ENCODE measurements at regions not wholly inside any gene's neighbourhood (a gene's known extent, or its start where the extent isn't known, plus 50 kb on each side); places are given as distances from the start of the nearest gene placed in this dataset.
"Not testable (repeated sequence)": the region's sequence is repeated elsewhere in the genome, so short reads cannot be mapped to it uniquely, and the experiment has no call there.

DNA sequence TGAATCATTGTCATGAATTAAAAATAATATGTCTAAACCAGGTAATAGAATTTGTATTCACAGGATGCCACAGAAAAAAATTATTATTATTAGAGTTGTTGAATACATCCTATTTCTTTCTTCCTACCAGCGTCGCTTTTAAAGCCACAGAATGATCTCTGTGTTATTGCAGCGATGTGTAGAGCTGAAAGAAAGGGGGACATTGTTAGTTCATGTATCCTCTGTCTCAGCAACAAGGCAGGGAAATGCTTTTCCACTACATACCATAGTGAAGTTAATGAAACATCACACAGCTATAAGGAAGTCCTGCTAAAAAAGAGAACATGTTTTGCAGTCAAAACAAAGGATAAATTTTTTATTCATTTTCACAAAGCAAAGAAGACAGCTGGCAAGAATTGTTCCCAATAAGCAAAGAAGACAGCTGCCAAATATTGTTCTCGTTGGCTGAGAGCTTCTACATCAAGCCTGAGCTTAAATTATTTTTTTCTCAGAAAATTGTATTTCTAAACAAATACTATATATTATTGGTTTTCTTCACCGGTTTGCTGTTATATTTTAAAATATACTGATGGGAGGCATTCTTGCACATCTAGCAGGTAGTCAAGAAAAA lies 1234.4 kb downstream of the SUCLG1 start:
- no peak for DNase-seq

DNA sequence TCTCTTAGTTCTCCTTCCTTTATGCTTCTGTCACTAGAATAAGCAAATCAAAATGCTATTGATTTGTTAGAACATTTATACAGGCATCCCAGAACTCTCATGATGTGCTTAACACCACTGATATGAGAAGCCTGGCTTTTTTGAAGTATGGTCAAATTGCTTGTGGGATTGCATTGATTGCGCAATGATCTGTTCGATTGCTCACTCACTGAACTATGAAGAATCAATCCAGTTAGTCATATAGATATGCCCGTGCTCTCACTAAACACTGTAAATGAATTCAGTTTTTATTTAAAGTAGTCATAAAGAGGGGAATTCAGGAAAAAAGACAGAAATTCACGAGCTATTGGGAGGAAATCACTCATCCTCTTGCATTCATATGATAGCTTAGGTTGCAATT lies 1237.8 kb downstream of the SUCLG1 start:
- no peak for DNase-seq

DNA sequence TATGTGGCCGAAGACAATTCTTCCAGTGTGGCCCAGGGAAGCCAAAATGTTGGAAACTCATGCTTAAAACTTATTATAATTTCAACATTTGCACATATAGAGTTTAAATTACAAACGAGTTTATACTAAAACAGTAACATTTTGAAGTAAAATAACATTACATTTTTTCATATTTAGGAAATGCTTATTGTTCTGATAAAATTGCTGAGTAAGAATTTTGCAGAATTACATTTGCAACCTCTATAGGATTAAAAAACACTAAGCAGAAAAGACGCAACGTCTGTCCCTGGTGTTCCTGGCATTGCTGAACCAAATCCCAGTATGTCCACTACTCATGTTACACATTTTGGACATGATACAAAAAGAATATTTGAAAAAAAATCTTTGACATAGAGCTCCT lies 1241.2 kb downstream of the SUCLG1 start:
- no peak for DNase-seq

DNA sequence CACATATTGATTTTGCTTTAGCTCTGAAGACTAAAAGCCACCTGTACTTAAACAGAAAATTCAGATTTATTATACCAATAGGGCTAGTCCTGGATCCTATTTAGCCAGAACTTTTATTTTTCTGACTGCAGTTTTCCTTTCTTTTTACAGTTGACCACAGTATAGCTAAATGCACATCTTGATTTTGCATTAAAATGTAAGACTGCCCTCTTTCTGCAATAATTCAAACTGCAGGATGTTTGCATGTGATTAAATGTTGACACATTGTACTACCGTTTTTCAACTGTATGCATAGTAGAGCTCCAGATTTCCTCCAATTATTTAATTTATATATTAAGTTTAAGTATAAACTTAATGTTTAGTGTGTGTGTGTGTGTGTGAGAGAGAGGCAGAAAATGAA lies 1262.9 kb downstream of the SUCLG1 start:
- no peak for DNase-seq

DNA sequence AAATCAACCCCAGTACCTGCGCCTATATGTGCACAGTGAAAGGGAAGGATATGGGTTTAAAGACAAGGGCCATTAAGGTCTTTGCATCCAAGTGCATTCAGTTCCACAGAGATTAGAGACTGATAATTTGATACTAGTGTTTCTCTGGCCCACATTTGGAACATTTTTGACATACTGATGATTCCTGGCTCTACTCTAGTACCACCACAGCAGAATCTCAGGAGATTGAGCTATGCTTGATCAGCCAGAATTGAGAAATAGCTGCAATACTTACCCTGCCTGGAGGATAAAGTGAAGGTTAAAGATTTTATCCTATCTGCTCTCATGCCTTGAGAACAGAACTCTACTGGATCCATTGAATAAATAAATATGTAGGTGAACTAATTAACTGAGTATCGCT lies 1267.8 kb downstream of the SUCLG1 start:
- no peak for DNase-seq

DNA sequence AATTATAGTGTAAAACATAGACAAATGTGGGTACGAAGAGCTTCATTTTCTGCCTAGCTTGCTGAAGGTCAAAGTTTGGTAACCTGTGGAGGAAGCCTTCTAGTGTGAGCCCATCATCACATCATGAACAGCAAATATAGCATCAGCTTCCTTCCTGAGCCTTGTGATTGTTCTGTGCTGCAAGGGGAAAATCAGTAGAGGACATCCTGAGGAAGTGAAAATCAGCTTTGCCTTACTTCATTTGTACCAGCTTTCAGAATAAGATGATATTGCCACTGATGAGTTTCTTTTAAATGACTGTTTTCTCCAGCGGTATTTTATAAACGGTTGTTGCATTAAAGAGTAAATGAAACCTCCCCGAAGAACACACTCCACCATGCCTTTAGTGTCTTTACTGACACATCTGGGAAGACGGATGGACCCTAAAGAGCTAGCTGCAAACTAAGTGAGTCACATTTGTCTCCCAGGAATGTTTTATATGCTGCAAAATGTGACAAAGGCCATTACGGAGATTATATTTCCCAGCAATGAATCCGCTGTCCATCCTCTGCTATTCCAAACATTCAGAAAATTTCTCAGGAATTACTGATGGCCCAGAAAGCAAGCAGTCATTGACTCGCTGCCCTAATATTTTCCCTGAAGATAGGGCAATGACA lies 1272.8 kb downstream of the SUCLG1 start:
- DNase-seq, result no peak

DNA sequence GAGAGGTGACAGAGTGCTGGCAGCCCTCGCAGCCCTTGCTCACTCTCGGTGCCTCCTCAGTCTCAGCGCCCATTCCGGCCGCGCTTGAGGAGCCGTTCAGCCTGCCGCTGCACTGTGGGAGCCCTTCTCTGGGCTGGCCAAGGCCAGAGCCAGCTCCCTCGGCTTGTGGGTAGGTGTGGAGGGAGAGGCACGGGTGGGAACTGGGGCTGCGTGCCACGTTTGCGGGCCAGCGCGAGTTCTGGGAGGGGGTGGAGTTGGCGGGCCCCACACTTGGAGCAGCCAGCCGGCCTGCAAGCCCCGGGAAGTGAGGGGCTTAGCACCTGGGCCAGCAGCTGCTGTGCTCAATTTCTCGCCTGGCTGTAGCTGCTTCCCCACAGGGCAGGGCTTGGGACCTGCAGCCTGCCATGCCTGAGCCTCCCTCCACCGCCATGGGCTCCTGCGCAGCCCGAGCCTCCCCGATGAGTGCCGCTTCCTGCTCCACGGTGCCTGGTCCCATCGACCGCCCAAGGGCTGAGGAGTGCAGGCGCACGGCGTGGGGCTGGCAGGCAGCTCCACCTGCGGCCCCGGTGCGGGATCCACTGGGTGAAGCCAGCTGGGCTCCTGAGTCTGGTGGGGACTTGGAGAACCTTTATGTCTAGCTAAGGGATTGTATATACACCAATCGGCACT lies 1278.1 kb downstream of the SUCLG1 start:
- DNase-seq, result not testable (repeated sequence)

DNA sequence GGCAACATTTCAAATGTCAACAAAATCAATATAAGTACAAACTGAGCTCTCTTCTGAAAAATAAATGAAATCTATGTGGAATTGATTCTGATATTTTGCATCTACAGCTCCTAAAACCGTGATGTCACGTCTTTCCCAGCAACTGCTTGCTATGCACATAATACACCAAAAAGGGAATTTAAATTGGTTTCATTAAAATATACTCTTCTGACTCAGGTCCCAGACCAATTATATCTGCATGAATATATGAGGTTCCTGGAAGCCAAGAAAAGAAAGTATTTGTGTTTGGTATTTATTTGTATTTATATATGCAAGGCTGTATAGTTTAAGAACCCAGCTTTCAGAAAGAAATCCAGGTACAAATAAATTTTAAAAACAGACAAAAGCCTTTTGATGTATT lies 1282.5 kb downstream of the SUCLG1 start:
- DNase-seq, result no peak

DNA sequence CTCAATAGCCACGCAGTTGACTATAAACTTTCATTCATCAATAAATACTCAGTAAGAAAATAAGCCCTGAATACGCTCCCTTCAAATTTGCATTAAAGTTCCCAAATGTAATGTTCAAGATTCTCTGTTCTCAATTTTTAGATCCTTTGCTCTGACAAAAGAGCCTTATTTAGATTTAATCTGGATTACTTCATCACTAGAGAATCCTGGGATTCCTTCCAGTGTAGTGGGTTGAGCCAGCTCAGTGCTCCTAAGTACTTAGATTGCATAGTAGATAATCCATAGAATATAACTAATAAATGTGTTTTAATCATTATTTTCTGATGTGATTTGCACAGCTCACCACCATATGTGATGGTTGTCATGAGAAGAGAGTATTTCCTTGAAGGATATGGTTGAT lies 1286.2 kb downstream of the SUCLG1 start:
- no peak for DNase-seq

DNA sequence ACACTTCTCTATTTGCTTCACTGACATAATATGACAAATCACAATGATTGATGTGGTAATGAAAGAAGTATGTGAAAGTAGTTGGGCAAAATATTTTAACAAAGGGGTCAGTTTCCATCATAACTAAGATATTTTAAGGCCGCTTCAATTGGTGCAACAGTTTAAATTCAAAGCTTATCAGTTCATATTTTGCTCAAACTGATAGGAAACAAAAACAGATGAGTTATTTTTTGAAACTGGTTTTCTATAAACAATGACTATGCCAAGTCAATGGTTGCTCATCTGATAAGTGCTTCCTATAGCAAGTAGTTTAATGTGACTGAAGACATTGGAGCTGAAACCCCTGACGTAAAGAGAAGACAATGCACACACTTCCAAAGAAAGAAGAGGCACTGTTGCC lies 1290.7 kb downstream of the SUCLG1 start:
- DNase-seq, result no peak

DNA sequence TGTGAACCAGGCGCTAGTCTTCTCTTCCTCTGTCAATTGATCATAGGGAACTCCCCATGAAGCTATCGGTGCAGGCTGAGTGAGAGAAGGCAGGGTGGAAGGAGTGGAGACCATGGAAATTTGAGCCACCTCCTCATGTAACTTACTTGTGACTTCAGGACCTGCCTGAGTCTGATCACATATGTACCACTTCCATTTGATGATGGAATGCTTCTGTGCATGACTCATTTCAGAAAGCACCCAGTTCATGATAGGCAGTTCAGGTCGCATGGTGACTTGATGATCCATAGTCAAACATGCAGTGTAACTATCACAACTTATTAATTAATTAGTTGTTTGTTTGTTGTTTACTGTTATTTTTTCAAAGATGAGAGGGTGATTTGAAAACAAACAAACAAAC lies 1296.7 kb downstream of the SUCLG1 start:
- DNase-seq, result no peak

DNA sequence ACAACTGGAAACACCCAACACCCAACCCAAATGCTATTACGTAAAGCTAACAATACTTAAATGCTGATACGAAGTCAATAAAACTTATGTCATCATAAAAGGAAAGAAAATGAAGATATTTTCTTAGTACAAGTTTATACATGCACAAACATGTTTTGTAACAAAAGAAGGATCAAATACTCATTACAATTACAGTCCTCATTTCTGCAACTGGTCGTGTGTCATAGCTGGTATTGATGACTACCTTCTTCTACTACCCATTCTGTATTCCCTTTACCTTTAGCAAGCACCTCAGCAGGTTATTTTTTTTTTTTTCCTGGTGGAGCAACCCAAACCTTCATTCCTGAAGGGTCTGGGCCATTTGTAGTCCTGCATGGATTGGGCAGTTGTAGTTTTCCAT lies 1298.5 kb downstream of the SUCLG1 start:
- DNase-seq, result no peak

DNA sequence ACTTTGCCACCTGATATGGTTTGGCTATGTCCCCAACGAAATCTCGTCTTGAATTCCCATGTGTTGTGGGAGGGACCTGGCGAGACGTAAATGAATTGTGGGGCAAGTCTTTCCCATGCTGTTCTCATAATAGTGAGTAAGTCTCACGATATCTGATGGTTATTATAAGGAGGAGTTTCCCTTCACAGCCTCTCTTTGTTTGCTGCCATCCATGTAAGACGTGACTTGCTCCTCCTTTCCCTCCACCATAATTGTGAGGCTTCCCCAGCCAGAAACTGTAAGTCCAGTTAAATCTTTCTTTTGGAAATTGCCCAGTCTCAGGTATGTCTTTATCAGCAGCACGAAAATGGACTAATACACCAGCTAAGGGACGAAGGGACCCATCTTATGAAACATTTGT lies 1303.3 kb downstream of the SUCLG1 start:
- DNase-seq, result no peak

DNA sequence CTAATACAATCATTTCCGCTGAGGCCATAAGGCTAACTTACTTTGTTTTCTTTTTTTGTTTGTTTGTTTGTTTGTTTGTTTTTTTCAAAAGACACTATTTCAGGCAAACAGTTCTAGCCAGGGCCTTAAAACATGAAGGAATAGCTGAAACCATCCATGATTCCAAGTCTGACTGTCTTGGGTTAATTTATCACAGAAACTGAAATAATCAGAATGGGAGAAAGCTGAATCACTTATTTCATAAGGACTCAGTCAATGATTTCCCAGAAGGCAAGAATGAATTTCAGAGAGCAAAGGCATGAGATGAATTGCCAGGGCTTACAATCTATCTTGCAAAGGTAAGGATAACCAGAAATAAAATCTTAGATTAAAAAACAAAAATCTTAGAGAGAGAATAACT lies 1315.1 kb downstream of the SUCLG1 start:
- DNase-seq, result no peak

DNA sequence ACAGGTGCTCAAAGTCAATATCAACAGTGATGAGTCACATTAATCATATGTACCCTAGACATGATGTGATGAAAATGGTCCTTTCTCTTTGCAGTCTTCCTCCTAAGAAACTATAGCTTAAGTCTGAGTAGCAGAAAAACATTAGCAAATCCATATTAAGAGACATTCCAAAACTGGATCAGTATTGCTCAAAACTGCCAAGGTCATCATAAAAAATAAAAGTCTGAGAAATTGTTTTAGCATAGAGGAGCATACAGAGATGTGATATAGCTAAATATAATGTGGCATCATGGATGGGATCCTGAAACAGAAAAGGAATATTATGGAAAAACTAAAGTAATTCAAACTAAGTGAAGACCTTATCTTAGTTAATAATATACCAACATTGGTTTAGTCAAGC lies 1316.1 kb downstream of the SUCLG1 start:
- DNase-seq, result no peak

DNA sequence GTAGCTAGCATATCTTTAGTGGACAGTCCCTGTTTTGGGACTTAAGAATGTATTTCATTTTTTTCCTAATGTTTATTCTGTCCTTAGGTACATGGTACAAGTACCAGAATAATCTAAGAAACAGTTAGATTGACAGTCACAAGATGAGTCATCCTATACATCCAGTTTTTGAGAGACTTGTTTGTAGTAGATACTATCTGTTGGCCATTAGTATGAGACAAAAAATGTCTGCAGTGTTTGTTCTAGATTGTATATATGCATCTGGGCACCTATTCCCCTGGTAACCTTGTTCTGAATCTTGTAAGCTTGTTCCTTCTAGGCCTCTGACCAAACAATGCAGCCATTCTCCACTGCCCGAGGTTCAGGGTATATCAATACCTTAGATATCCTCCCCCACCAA lies 1343.5 kb downstream of the SUCLG1 start:
- DNase-seq, result no peak

DNA sequence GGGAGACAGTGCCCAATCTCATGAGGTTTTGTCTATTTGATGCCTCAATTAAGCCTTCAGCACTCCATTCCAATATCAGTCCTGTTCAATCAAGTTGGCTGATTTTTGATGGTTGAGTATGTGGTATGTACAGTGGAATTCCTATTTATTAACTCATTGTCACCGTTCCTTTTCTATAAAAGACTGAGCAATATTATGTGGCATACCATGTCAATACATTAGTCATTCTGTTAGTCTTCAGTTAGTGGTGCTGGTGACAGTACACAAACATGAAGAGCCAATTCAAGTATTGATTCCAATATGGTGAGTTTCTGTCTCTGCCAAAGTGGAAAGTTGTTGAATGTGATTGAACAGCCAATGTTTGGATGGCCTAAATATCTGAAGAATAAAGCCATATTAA lies 1343.9 kb downstream of the SUCLG1 start:
- DNase-seq, result no peak

DNA sequence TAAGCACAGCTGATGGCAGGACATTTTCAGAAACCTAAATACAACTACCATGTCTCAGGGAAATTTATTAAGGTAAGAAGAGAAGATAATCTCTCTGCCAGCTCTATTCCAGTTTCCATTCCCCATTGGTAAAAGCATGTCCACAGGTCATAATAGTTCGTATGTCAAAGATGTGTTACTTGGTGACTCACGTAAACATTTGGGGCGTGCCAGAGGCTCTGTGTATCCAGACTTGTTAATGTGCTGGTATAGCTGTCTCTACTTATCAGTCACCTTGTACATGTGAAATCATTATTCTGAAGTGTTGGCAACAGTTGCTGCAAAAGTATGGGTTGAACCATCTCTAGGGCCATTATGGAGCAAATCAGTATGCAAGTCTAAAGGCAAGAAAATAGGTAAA lies 1345.1 kb downstream of the SUCLG1 start:
- no peak for DNase-seq

DNA sequence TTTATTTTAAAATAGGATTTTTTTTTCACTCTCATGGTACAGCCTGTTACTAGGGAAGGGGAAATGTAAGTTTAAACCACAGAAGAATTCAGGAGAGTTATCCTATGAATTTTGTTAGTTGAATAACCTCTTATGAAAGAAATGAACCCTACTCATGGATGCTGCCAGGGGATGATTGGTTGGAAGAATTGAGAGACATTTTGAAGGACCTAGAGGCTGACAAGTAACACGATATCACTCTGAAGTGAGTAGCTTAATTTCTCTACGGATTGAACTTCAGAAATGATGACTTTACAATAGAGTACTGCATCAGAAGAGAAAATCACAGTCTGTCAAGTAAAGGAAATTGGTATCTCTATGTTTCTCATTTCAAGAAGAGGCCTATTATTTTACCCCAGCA lies 1346.2 kb downstream of the SUCLG1 start:
- DNase-seq, result no peak

DNA sequence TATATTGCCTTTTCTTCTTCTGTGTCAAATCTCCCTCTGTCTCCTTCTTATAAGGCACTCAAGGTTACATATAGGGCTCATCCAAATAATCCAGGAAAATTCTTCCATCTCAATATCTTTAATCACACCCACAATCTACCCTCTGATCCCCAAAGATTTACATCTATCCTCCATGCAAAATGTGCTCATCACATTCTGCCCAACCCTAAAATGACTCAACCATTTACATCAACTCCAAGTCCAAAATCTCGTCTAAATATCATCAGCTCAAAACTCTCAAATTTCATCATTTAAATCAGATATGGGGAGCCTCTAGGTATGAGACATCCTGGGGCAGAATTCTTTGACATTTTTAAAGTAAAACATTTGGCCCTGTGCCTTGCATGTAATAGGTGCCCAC lies 1349.8 kb downstream of the SUCLG1 start:
- no peak for DNase-seq

DNA sequence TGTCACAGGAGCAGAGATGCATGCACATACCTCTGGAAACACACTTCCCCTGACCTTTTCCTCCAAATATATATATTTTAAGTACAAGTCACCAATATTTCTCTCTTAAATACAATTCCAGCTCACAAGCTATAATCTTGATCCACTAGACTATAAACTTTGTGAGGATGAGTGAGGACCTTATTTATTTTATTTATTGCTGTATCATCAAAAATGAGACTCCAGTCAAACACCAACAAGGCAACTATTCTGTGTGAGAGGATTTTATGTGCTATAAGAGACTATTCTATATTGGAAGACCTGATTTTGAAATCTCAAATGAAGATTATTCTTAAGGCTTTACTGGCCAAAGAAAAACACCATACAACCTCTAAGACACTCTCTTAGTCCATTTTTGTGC lies 1352.2 kb downstream of the SUCLG1 start:
- no peak for DNase-seq

DNA sequence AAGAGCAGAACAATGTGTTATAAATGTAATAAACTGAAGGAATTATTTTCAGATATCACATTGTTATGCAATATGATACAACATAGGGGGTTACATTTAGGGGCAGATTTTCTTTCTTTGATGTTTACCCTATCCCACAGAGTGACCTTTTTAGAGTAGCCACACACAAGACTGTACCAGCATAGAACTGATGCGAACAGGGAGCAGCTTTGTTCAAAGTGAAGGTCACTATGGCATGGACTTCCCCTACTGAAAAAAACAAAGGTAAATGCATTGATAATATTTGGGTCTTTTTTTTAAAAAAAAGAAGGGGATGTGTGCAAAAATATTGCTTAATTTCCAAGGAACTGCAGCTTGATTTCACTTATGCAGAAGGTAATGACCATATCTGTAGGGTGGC lies 1354.9 kb downstream of the SUCLG1 start:
- no peak for DNase-seq

DNA sequence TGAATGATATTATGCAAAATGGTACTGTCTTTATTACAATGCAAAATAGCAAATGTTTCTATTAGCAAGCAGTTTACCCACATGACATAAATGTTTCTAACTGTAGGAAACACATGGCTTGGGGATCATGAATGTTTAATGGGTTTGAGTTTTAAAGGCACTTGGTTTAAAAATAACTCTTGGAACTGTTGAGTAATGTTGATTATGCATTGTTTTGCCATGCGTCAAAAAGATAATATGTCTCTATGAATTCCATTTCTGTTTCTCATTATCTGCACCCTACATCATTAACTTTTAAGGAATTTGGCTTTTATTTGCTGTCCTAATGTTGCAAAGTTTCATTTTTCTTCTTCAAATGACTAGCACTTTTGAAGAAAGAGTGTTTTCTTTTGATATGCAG lies 1355.5 kb downstream of the SUCLG1 start:
- DNase-seq, result no peak

DNA sequence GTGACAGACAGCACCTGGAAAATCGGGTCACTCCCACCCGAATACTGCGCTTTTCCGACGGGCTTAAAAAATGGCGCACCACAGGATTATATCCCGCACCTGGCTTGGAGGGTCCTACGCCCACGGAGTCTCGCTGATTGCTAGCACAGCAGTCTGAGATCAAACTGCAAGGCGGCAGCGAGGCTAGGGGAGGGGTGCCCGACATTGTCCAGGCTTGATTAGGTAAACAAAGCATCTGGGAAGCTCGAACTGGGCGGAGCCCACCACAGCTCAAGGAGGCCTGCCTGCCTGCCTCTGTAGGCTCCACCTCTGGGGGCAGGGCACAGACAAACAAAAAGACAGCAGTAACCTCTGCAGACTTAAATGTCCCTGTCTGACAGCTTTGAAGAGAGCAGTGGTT lies 1370.0 kb downstream of the SUCLG1 start:
- not testable (repeated sequence) for DNase-seq

DNA sequence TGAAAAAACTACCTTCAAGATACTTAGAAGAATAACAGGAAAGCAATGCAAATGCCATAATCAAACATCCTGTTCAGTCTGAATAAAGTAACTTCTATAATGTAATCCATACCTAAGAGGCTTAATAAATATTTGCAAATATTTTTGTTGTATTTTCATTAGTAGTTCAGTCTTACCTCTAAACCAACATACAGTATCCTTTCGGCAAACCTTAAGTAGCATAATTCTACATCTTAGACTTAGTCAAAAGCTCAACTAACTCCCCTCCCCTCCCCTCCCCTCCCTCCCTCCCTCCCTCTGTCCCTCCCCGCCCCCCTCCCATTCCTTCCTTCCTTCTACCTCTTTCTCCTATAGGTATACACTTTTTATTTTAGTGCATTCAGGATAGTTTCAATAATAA lies 1373.2 kb downstream of the SUCLG1 start:
- DNase-seq, result no peak

Measured in NCI-H1092 (cell line).